ENCODE measurements at regions not wholly inside any gene's neighbourhood (a gene's known extent, or its start where the extent isn't known, plus 50 kb on each side); places are given as distances from the start of the nearest gene placed in this dataset.

DNA sequence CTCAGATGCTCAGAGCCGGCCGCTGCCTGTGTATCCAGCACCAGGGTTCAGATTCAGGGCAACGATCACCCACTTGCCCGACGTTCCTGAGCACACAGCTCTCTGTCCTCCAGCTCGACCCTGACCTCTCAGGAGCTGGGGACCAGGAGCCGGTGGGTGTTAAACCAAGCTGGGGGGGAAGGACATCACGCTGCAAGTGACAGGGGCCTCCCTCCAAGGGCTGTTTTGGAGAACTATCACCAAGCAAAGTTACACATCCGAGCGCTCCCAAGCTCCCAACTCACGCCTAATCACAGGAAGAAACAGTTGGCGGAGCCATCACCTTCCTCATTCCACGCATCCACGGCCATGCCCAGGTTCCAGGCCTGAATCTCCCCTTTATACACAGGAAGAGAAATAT lies 51.5 kb upstream of the ZNF354A start:
- TF ChIP-seq POLR2A (IDR thresholded peaks at IDR 0.05; ENCODE audit: extremely low read depth, insufficient read length): no peak
- TF ChIP-seq, protein P1, sequence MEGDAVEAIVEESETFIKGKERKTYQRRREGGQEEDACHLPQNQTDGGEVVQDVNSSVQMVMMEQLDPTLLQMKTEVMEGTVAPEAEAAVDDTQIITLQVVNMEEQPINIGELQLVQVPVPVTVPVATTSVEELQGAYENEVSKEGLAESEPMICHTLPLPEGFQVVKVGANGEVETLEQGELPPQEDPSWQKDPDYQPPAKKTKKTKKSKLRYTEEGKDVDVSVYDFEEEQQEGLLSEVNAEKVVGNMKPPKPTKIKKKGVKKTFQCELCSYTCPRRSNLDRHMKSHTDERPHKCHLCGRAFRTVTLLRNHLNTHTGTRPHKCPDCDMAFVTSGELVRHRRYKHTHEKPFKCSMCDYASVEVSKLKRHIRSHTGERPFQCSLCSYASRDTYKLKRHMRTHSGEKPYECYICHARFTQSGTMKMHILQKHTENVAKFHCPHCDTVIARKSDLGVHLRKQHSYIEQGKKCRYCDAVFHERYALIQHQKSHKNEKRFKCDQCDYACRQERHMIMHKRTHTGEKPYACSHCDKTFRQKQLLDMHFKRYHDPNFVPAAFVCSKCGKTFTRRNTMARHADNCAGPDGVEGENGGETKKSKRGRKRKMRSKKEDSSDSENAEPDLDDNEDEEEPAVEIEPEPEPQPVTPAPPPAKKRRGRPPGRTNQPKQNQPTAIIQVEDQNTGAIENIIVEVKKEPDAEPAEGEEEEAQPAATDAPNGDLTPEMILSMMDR (IDR thresholded peaks at IDR 0.05; ENCODE audit: low read depth, low read length): no peak
- TF ChIP-seq MYC (IDR thresholded peaks at IDR 0.05; ENCODE audit: low read depth, low read length): no peak
- TF ChIP-seq, protein P2, sequence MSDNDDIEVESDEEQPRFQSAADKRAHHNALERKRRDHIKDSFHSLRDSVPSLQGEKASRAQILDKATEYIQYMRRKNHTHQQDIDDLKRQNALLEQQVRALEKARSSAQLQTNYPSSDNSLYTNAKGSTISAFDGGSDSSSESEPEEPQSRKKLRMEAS (IDR thresholded peaks at IDR 0.05; ENCODE audit: low read depth, low read length): no peak
